ENCODE measurements at regions not wholly inside any gene's neighbourhood (a gene's known extent, or its start where the extent isn't known, plus 50 kb on each side); places are given as distances from the start of the nearest gene placed in this dataset.

- no TSS peak for BruUV-seq (replicated peaks)
- Histone ChIP-seq H3K79me2 (ENCODE audit: control insufficient read depth, insufficient read depth, low read length) (no peaks in the 10 kb centered on the region), H3K9me1 (replicated peaks; ENCODE audit: control insufficient read depth, extremely low read depth, insufficient read depth, low read length) (no peaks in the 10 kb centered on the region), H3K4me2 (ENCODE audit: insufficient read depth, low read length) (no peak overlapping the region), H3K36me3 (ENCODE audit: control insufficient read depth in 2 of 2, extremely low read depth in 1 of 2, insufficient read depth in 2 of 2, low read length in 2 of 2) (no peaks in the 10 kb centered on the region), H3K27me3 (ENCODE audit: control insufficient read depth in 2 of 2, insufficient read depth in 2 of 2, low read length in 2 of 2) (no peaks in the 10 kb centered on the region), H4K20me1 (replicated peaks; ENCODE audit: control insufficient read depth, extremely low read depth, insufficient read depth, low read length) (no peaks in the 10 kb centered on the region), H3K4me1 (ENCODE audit: control insufficient read depth, extremely low read depth, insufficient read depth, low read length) (peaks cover 17% of the 10 kb centered on the region), H2AFZ (ENCODE audit: low read depth, low read length) (no peak overlapping the region), H3K9me3 (replicated peaks; ENCODE audit: control insufficient read depth, insufficient read depth, low read length) (no peaks in the 10 kb centered on the region), H3K27ac (ENCODE audit: insufficient read depth, low read depth, low read length) (no peak overlapping the region), H3K9ac (replicated peaks; ENCODE audit: extremely low read depth, insufficient read depth, low read length) (no peak overlapping the region), H3K4me3 (replicated peaks in 1 of 3; ENCODE audit: insufficient read depth in 1 of 3, low read depth in 1 of 3, low read length in 3 of 3) (no peak overlapping the region)
- TF ChIP-seq CTCF (IDR thresholded peaks at IDR 0.05; ENCODE audit: extremely low read depth in 1 of 2, insufficient read depth in 1 of 2, low read depth in 1 of 2, low read length in 2 of 2): no peak
- TF ChIP-seq GATA2 (IDR thresholded peaks at IDR 0.05; ENCODE audit: insufficient read depth, insufficient read length, low read depth, low read length): no peak
- no peak for TF ChIP-seq MYC (IDR thresholded peaks at IDR 0.05; ENCODE audit: low read depth, low read length)
- TF ChIP-seq JUN (IDR thresholded peaks at IDR 0.05; ENCODE audit: borderline replicate concordance, insufficient read depth, insufficient read length, low read depth): no peak
- no peak for TF ChIP-seq POLR2A (IDR thresholded peaks at IDR 0.05; ENCODE audit: low read depth, low read length)
- TF ChIP-seq MAX (IDR thresholded peaks at IDR 0.05; ENCODE audit: insufficient read depth, insufficient read length): no peak
- no peak for TF ChIP-seq FOS (IDR thresholded peaks at IDR 0.05; ENCODE audit: borderline replicate concordance, insufficient read depth, low read length)
- no peak for TF ChIP-seq POLR2AphosphoS5 (IDR thresholded peaks at IDR 0.05; ENCODE audit: insufficient read depth, low read depth, low read length)
- no peak for TF ChIP-seq EZH2 (IDR thresholded peaks at IDR 0.05; ENCODE audit: borderline replicate concordance, low read depth, low read length, severe bottlenecking)
- intact Hi-C loops (cut with micrococcal nuclease) (loop anchor here (1.0 to 2.0 kb wide), 3 partner anchors 24 to 75 kb away; no protein-coding TSS in a partner anchor), dilution Hi-C loops (cut with MboI; ENCODE audit: extremely low pct_ligation_motif_present, low sequenced_read_pairs) (no loop called here)
- CTCF ChIA-PET: no interaction called here
- FAIRE-seq (no peak), DNase-seq (ENCODE audit: low read depth, low spot score) (no peak)
- POLR2A ChIA-PET: no interaction called here
Measured at GRCh38 chr1:232553809-232554208, 76.1 kb downstream of the SIPA1L2 start.

Data from endothelial cell of umbilical vein (primary cell).